Fibroblast of peridontal ligament (primary cell): ENCODE measurements at regions not wholly inside any gene's neighbourhood (a gene's known extent, or its start where the extent isn't known, plus 50 kb on each side); places are given as distances from the start of the nearest gene placed in this dataset.
A peak's percentile ranks its signal among the peaks of the same experiment; 100 is the strongest.

ENCODE experiments used
- DNase-seq: peaks from one replicate; pipeline ENCODE4 v3.0.0-alpha.2; 2010; ENCODE audit errors: extremely low read depth

DNA sequence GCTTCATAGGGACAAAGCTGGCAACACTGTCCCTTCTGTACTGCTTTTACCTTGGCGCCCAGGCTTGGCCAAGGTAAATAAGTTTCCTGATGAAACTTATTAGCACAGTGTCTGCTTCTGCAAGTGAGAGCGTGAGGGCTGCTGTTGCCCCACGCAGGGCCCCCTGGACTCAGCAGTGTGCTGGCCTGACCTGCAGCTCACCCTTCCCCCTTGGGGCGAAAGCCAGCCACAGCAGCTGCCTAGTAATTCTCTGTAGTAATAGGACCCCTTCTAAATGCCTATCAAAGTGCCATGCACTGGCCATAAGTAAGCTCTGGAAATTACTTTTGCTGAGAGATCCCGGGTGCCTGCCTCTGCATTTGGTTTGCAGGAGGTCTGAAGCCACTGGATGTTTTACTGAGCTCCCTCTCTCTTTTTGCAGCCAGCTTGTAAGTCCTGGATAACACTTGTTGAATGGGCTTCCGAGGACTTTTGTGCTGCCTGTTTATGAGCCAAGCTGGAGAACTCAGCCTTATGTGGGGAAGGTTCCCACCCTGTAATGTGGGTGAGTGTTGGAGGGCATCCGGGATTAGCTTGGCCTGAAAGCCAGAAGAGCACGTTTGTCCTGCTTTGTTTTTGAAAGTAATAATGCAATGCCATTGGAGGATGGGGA lies 293.9 kb downstream of the C7orf25 start:
- DNase-seq: no peak

GRCh38 chr7:42617071-42617765 lies 294.7 kb downstream of the C7orf25 start:
- DNase-seq: no peak

GRCh38 chr7:42614636-42615035 lies 297.2 kb downstream of the C7orf25 start:
- DNase-seq: no peak

- DNase-seq: no peak
Observed at GRCh38 chr7:42611961-42612360, 299.9 kb downstream of the C7orf25 start.

GRCh38 chr7:42611289-42611928 lies 300.5 kb downstream of the C7orf25 start:
- DNase-seq: no peak

- peak; percentile 6 for DNase-seq
Observed at GRCh38 chr7:42606193-42606905, 305.5 kb downstream of the C7orf25 start.

DNA sequence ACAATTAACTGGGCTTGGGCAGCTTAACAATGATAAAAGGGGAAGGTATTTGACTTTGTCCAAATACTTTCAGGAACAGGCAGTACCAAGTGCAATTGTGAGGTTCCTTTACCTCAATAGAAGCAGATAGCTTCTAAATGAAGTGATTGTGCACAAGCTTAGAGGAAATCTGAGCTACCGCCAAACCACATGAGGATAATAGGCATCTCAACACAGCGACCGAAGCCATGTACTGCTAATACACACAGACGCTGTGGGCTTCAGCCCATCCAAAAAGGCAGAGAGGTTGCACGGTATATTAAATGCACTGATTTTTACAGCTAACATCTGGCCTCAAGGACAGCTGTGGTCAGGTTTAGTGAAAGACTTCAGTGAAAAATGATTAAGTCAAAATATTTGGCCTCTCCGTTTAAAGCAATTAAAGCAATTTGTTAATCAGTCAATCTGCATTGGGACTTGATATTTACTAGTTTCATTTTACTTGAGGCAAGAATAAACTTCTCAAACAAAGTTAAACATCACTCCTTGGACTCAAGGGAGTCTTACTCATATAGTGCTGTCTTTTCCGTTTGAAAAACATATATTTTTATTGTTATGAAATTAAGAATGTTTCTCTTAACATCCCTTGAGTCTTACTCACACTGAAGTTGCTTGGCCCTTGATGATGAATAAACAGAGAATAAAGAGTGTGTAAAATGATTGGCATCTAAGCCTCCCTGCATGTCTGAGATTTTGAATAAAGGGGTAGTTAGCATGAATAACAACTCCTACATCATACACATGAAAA lies 306.3 kb downstream of the C7orf25 start:
- DNase-seq: peak; percentile 8

GRCh38 chr7:42603496-42603895 lies 308.4 kb downstream of the C7orf25 start:
- no peak for DNase-seq

DNA sequence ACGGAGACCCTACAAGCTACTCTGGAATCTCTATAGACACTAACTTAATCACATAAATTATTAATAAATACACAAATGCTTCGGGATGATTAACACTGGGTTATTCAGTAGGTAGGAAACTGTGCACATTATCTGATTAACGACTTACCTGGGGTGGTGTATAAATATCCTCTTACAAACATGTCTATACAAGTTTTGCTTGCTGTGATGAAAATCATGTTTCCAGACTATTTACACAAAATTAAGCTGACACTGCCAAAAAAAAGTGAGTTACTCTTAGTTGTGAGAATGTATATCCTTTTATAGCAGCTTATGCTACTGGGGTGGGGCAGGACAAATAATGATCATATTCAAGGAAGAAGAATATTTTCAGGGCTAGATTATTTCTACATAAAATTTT lies 314.6 kb downstream of the C7orf25 start:
- no peak for DNase-seq

GRCh38 chr7:42596737-42597136 lies 315.1 kb downstream of the C7orf25 start:
- DNase-seq: no peak

DNA sequence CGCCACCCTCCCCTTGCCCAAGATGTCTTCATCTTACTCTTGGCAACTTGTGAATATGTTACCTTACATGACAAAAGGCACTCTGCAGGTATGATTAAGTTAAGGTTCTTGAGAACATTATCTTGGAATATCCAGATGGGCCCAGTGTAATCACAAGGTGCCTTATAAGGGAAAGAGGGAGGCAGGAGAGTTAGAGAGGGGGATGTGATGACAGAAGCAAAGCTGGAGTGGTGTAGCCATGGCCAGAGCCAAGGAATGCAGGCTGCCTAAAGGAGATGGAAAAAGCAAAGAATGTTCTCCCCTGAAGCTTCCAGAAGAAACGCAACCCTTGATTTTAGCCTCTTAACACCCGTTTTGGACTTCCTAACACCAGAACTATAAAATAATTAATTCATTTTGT lies 318.0 kb downstream of the C7orf25 start:
- no peak for DNase-seq

GRCh38 chr7:42590771-42591310 lies 321.0 kb downstream of the C7orf25 start:
- DNase-seq: no peak

DNA sequence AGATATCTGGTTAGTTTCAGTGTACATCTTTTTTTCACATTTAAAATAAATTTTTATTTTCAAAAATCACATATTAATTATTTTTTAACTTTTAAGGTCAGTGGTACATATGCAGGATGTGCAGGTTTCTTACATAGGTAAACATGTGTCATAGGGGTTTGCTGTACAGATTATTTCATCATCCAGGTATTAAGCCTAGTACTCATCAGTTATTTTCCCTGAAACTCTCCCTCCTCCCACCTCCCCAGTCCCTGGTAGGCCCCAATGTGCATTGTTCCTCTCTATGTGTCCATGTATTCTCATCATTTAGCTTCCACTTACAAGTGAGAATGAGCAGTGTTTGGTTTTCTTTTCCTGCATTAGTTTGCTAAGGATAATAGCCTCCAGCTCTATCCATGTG lies 323.0 kb downstream of the C7orf25 start:
- no peak for DNase-seq

- no peak for DNase-seq
Observed at GRCh38 chr7:42587806-42588205, 324.1 kb downstream of the C7orf25 start.

DNA sequence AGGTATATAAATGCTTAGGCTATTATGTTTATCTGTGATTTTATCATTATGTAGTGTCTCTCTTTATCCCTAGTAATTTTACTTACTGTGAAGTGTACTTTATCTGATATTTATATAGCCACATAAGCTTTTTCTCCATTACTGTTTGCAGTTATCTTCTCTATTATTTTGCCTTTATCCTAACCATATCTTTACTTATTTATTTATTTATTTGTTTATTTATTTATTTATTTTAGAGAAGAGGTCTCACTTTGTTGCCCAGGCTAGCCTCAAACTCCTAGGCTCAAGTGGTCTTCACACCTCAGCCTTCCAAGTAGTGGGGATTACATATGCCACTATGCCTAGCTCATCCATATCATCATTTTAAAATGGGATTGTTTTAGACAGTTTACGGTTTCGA lies 331.8 kb downstream of the C7orf25 start:
- DNase-seq: no peak

- no peak for DNase-seq
Observed at GRCh38 chr7:42575171-42575570, 336.7 kb downstream of the C7orf25 start.

DNA sequence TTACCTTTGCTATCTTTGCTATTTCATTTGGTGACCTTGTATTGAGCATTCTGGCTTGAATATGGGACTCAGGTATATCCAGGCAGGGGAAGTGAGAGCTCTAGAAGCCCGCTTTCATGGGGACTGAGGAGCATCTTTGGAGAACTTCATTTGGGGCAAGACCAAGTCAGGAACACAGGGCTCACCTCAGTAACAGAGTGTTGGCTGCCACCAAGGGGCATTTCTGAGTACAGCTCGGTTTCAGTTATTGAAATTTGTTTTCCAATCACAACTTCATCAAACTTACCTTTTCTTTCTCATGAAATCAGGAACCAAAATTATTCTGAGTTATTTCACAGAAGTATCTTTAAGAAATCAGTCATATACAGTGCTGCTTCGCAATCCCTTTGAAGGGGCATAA lies 337.2 kb downstream of the C7orf25 start:
- DNase-seq: no peak

- DNase-seq: peak; percentile 64
Observed at GRCh38 chr7:42573881-42574672, 337.1 kb upstream of the GLI3 start.

DNA sequence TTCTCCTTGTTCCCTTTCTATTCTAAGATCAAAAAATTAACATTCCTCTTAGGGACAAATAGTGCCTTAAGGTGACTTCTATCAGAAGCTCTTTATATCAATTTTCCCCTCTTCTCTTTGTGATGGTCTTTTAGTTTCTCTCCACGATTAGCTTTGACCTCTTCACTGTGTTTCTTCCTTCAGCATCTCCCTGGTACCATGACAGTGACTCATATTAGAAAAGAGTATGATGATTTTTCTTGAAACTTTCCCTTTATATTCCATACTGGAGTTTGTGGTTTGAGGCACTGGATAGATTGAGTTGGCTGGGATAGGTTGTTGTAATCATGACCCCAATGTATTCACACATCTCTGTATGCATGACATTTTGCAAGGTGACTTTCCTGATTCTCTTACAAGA lies 335.6 kb upstream of the GLI3 start:
- no peak for DNase-seq

DNA sequence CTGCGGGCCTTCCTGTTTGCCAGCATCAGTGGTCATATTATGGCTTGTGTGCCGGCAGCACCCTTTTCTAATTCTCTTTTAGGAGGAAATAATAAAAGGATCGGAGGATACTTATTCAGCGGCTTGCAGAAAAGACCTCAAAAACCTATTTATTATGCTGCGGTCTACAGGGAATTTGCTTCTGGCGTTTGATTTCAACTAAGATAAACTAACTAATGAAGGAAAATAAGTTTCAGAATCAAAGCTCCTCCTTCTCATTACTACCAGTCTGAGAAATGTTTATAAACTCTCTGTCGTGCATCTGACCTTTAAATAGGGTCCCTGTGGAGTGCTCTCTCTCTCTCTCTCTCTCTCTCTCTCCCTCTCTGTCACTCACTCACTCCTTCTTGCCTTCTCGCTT lies 335.0 kb upstream of the GLI3 start:
- DNase-seq: peak; percentile 35

GRCh38 chr7:42570944-42571343 lies 333.9 kb upstream of the GLI3 start:
- DNase-seq: no peak
